ENCODE measurements at regions not wholly inside any gene's neighbourhood (a gene's known extent, or its start where the extent isn't known, plus 50 kb on each side); places are given as distances from the start of the nearest gene placed in this dataset.

DNA sequence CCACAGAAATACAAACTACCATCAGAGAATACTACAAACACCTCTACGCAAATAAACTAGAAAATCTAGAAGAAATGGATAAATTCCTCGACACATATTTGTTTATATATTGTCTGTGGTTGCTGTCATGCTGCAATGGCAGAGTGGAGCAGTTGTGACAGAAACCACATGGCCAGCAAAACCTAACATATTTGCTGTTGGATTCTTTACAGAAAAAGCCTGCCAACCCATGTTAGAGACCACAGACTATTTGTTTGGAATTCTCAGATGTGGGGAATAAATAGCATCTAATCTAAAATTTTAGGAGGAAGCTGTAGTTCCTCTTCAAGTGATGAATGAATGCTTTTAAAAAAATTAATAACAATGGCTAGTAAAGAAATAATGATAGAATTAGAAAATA, 341.6 kb upstream of the AZI2 start:
- no peak for DNase-seq (ENCODE audit: extremely low read depth, low read depth)
- TF ChIP-seq, protein P1, sequence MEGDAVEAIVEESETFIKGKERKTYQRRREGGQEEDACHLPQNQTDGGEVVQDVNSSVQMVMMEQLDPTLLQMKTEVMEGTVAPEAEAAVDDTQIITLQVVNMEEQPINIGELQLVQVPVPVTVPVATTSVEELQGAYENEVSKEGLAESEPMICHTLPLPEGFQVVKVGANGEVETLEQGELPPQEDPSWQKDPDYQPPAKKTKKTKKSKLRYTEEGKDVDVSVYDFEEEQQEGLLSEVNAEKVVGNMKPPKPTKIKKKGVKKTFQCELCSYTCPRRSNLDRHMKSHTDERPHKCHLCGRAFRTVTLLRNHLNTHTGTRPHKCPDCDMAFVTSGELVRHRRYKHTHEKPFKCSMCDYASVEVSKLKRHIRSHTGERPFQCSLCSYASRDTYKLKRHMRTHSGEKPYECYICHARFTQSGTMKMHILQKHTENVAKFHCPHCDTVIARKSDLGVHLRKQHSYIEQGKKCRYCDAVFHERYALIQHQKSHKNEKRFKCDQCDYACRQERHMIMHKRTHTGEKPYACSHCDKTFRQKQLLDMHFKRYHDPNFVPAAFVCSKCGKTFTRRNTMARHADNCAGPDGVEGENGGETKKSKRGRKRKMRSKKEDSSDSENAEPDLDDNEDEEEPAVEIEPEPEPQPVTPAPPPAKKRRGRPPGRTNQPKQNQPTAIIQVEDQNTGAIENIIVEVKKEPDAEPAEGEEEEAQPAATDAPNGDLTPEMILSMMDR (IDR thresholded peaks at IDR 0.05; ENCODE audit: low read depth, low read length) = no peak

DNA sequence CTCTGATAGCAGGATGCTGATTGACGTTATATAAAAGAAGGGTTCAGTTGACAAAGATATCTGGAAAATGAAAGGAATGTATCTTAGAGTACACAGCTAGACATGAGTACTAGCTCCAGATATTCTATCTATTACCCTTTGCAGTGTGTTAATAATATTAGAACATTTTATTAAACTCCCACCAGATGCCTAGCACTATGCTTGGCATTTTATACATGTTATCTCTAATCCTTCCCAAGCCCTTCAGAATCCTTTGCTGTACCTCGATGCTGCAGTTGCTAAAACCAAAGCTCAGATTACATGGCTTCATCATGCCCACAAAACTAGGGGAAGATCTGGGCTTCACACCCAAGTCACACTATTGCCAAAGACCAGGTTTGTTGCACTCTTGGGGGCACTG, 350.1 kb upstream of the AZI2 start:
- DNase-seq (ENCODE audit: extremely low read depth, low read depth) = no peak
- TF ChIP-seq, protein P1 (IDR thresholded peaks at IDR 0.05; ENCODE audit: low read depth, low read length) = no peak

DNA sequence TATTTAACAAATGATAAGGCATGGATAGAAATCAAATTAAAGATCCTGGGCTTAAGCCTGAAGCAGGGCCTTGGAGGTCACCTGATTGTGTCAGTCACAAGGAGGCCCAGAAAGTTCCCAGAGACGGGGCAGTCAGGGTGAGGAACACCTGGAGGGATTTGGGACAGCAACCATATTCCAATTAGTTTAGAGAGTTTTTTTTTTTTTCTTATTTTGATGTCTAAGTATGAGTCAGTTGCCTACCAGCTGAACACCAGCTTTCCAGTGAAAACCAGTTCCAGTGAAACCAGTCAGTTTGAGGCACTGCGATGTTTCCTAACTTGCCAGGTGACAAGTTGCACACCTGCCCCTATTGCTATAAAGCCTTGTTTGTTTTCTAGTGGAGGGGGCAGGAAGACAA, 350.7 kb upstream of the AZI2 start:
- DNase-seq (ENCODE audit: extremely low read depth, low read depth) = no peak

DNA sequence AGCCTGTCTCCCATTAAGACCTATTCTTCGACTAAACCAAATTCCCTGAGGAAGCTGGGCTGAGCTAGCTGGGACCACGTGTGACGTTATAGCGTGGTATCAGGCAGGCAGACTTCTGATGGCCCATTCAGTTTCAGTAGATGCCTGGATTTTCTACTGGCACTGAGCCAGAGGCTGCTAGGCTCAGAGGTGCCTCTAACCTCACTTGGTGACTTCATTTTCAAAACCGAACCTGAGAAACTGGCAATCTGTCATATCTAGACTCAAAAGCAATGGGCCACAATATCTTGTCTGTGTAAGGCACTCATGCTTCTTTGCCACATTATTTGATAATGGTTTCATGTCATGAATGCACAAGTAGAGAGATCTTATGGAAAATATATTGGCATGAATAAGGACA, 352.1 kb upstream of the AZI2 start:
- TF ChIP-seq, protein P1 (IDR thresholded peaks at IDR 0.05; ENCODE audit: low read depth, low read length) = no peak
- DNase-seq (ENCODE audit: extremely low read depth, low read depth) = no peak

More for the DNA sequence above, 350.7 kb upstream of the AZI2 start:
- TF ChIP-seq, protein P1 (IDR thresholded peaks at IDR 0.05; ENCODE audit: low read depth, low read length) = no peak

DNA sequence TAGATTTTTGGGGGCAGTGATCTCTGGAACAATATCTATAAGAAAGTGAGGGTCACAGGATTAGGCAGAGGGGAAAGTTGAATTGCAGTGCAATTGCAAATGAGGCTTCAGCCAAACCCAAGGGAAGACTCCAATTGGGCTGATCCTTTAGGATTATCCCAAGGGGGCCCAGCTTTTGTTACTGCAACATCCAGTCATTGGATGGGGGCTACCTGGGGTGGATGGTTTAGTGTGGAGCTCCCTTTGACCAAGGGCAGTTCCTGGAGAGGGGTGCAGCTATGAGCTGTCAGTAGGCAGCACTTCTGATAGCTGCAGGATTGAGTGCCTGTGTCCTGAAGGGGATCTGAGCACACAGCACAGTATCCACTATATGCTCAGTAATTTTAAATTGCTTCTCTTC, 355.2 kb upstream of the AZI2 start:
- TF ChIP-seq, protein P1 (IDR thresholded peaks at IDR 0.05; ENCODE audit: low read depth, low read length) = no peak
- no peak for DNase-seq (ENCODE audit: extremely low read depth, low read depth)

DNA sequence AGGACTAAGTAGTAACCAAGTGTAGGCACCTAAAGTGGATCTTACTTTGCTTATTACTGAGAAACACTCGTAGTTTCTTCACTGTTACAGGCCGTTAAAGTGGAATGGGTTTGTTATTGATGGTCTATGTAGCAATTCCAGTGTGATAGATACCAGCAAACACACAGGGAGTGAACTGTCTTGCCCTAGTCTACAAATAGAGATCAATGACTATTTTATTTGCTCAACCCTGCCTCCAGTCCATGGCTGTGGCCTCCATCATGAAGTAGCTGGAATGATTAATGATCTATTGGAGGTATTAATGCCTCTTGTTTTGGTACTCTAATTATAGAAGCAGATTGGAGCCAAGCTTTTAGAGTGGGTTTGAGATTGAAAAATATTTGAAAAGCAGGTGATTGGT, 362.7 kb upstream of the AZI2 start:
- TF ChIP-seq, protein P1 (IDR thresholded peaks at IDR 0.05; ENCODE audit: low read depth, low read length) = no peak
- DNase-seq (ENCODE audit: extremely low read depth, low read depth) = no peak

DNA sequence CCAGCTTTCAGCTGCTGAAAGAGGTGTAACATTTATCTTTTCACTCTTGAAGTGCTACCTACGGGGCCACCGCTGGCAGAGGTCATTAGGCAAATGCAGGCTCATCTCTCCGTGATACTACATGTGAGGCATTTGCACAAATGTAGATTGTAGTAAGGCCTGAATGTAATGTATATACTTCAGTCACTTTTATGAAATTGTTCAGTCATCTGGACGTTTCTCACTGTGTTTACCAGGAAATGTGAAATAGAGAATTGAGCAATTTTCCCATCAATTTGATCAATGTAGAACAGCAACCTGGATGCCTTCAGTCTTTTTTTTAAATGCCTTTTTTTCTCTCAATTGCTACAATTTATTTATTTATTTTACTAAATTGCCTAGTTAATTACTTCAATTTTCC, 368.3 kb upstream of the AZI2 start:
- TF ChIP-seq, protein P1 (IDR thresholded peaks at IDR 0.05; ENCODE audit: low read depth, low read length) = no peak
- no peak for DNase-seq (ENCODE audit: extremely low read depth, low read depth)

All from AG09319 (cell line).